AG04450 (cell line): ENCODE measurements at regions not wholly inside any gene's neighbourhood (a gene's known extent, or its start where the extent isn't known, plus 50 kb on each side); places are given as distances from the start of the nearest gene placed in this dataset.

Experiments
- CTCF ChIA-PET: fragments of 300-600, 350-600 bp; formaldehyde crosslinking; extraction: SDS; loops from one replicate; lab custom pipeline; 2022; ENCODE audit warnings: antibody characterized with exemption, inconsistent platforms; lab: Charles Lee
- POLR2A ChIA-PET: fragments of 350-600 bp; formaldehyde crosslinking; extraction: SDS; loops from one replicate; lab custom pipeline; 2021; ENCODE audit warnings: antibody characterized with exemption, inconsistent platforms; lab: Yijun Ruan, JAX
- DNase-seq: peaks from one replicate; pipeline ENCODE4 v3.0.0-alpha.2; 2011; ENCODE audit warnings: low read depth, low spot score
- H3K27ac ChIP-seq: one replicate; pipeline ENCODE4 v1.5.1; 2012; ENCODE audit warnings: low read depth, low read length, control low read depth
- H3K27me3 ChIP-seq: one replicate; pipeline ENCODE4 v1.6.0; 2012; ENCODE audit warnings: low read length; ENCODE audit not compliant: control insufficient read depth, insufficient read depth
- H3K4me3 ChIP-seq: 2 replicates; pipeline ENCODE4 v1.5.1; 2011; ENCODE audit warnings: mild to moderate bottlenecking, low read depth, low read length, control low read depth
- H3K9me3 ChIP-seq: 2 replicates; pipeline ENCODE4 v1.5.1; 2012; ENCODE audit warnings: low read length; ENCODE audit not compliant: control insufficient read depth, insufficient read depth
- CTCF ChIP-seq: IDR thresholded peaks from 2 replicates; pipeline ENCODE4 v1.5.1; 2011; ENCODE audit warnings: low read depth, low read length, control low read depth, inconsistent platforms

GRCh38 chr11:104372111-104372510 is 208.2 kb upstream of the PDGFD start:
- Histone ChIP-seq H3K27ac (no peak overlapping the region), H3K4me3 (no peak overlapping the region), H3K27me3 (no peaks in the 10 kb centered on the region), H3K9me3 (no peaks in the 10 kb centered on the region)
- no peak for DNase-seq
- CTCF ChIA-PET, result no interaction called here
- no peak for TF ChIP-seq CTCF
- POLR2A ChIA-PET, result no interaction called here

- ChIA-PET POLR2A (interaction anchor here (1.2 kb wide), 1 partner anchor 382 kb away, joined by 5 read pairs; no protein-coding TSS in a partner anchor), CTCF (no interaction called here)
- no peak overlapping the region for H3K27ac ChIP-seq
- no peaks in the 10 kb centered on the region for H3K27me3 ChIP-seq
- no peak for DNase-seq
- no peak overlapping the region for H3K4me3 ChIP-seq
- H3K9me3 ChIP-seq, result peaks cover 6% of the 10 kb centered on the region
- no peak for TF ChIP-seq CTCF
Observed at GRCh38 chr11:104370478-104370877, 206.5 kb upstream of the PDGFD start.

GRCh38 chr11:104369761-104370160 is 205.8 kb upstream of the PDGFD start:
- no peak for DNase-seq
- POLR2A ChIA-PET, result interaction anchor here (1.2 kb wide), 1 partner anchor 381 kb away, joined by 5 read pairs; no protein-coding TSS in a partner anchor
- CTCF ChIA-PET, result no interaction called here

GRCh38 chr11:104366321-104366734 is 202.4 kb upstream of the PDGFD start:
- POLR2A ChIA-PET, result no interaction called here
- no peak for TF ChIP-seq CTCF
- Histone ChIP-seq H3K9me3 (peaks cover 6% of the 10 kb centered on the region), H3K27me3 (no peaks in the 10 kb centered on the region), H3K4me3 (no peak overlapping the region), H3K27ac (no peak overlapping the region)
- DNase-seq, result no peak
- CTCF ChIA-PET, result interaction anchor here (0.8 kb wide), 1 partner anchor 109 kb away, joined by 3 read pairs; no protein-coding TSS in a partner anchor

More at GRCh38 chr11:104369761-104370160, 205.8 kb upstream of the PDGFD start:
- Histone ChIP-seq H3K4me3 (no peak overlapping the region), H3K27ac (no peak overlapping the region), H3K9me3 (peaks cover 6% of the 10 kb centered on the region), H3K27me3 (no peaks in the 10 kb centered on the region)
- no peak for TF ChIP-seq CTCF

- Histone ChIP-seq H3K27ac (no peak overlapping the region), H3K9me3 (peaks cover 6% of the 10 kb centered on the region), H3K27me3 (no peaks in the 10 kb centered on the region), H3K4me3 (no peak overlapping the region)
- ChIA-PET POLR2A (no interaction called here), CTCF (interaction anchor here (0.8 kb wide), 1 partner anchor 109 kb away, joined by 3 read pairs; no protein-coding TSS in a partner anchor)
- TF ChIP-seq CTCF, result no peak
- no peak for DNase-seq
Observed at GRCh38 chr11:104365676-104366075, 201.7 kb upstream of the PDGFD start.
